GM12878 (cell line): ENCODE measurements at regions not wholly inside any gene's neighbourhood (a gene's known extent, or its start where the extent isn't known, plus 50 kb on each side); places are given as distances from the start of the nearest gene placed in this dataset.

Experiments
- ATAC-seq: fragments of 200-7000 bp; cut with Tn5 transposase; 3 replicates; pipeline ENCODE4 v1.9.1; 2020; ENCODE audit warnings: mild to moderate bottlenecking, moderate library complexity
- BruUV-seq: library from RNA; stranded (reverse); fragments of 400-500 nt; replicated peaks from 2 replicates; lab custom pipeline; 2021; lab: Mats Ljungman, UMichigan
- CTCF ChIA-PET: fragments of 300-600 bp; sonication (Branson Sonifier 250); formaldehyde crosslinking; extraction: SDS; loops from one replicate; lab custom pipeline; 2021; ENCODE audit warnings: inconsistent platforms; lab: Yijun Ruan, JAX
- POLR2A ChIA-PET: fragments of 350-600 bp; formaldehyde crosslinking; extraction: SDS; loops from one replicate; lab custom pipeline; 2021; ENCODE audit warnings: inconsistent platforms; lab: Charles Lee
- RAD21 ChIA-PET: fragments of 300-600 bp; sonication (Branson Sonifier 250); formaldehyde crosslinking; loops from one replicate; lab custom pipeline; 2023; ENCODE audit warnings: antibody characterized with exemption; ENCODE audit not compliant: unreplicated experiment; lab: Charles Lee
- SMC1A ChIA-PET: fragments of 300-600 bp; sonication (Branson Sonifier 250); formaldehyde crosslinking; loops from one replicate; lab custom pipeline; 2023; ENCODE audit not compliant: unreplicated experiment, uncharacterized antibody; lab: Charles Lee
- DNase-seq: peaks from one replicate; pipeline ENCODE4 v3.0.0-alpha.2; 2011; ENCODE audit warnings: low read depth, low spot score
- FAIRE-seq: peaks from 3 replicates; lab custom pipeline; 2011; peaks lifted over from hg19 to GRCh38; lab: Jason Lieb, UNC
- H2AFZ ChIP-seq: 2 replicates; pipeline ENCODE4 v1.6.0; 2011; ENCODE audit warnings: low read depth, low read length, control low read depth; ENCODE audit not compliant: control insufficient read depth
- H3K27ac ChIP-seq: 2 replicates; pipeline ENCODE4 v1.5.1; 2011; ENCODE audit warnings: control low read depth; ENCODE audit not compliant: control insufficient read depth, insufficient read depth
- H3K27me3 ChIP-seq, 2 experiments: replicated peaks in 1 of 2; 2 replicates each; pipeline versions ENCODE4 v1.6.0 to v1.6.1; 2011; ENCODE audit warnings: low read length in 1 of 2; ENCODE audit not compliant: control insufficient read depth in 2 of 2, insufficient read depth in 2 of 2
- H3K36me3 ChIP-seq, 2 experiments: 2 replicates each; pipeline ENCODE4 v1.5.1; 2011; ENCODE audit warnings: low read length in 1 of 2; ENCODE audit not compliant: control insufficient read depth in 2 of 2, insufficient read depth in 2 of 2
- H3K4me1 ChIP-seq: 2 replicates; pipeline ENCODE4 v1.6.1; 2011; ENCODE audit warnings: mild to moderate bottlenecking, low read length, moderate library complexity, mixed read lengths; ENCODE audit not compliant: control insufficient read depth, insufficient read depth
- H3K4me2 ChIP-seq: 2 replicates; pipeline ENCODE4 v1.6.0; 2011; ENCODE audit warnings: control low read depth; ENCODE audit not compliant: control insufficient read depth, insufficient read depth
- H3K4me3 ChIP-seq: fragments of 200-600 bp; sonication (generic); 2 replicates; pipeline ENCODE4 v1.5.1; 2016
- H3K79me2 ChIP-seq: 2 replicates; pipeline ENCODE4 v1.6.0; 2011; ENCODE audit warnings: low read length; ENCODE audit not compliant: control insufficient read depth, insufficient read depth
- H3K9ac ChIP-seq: 2 replicates; pipeline ENCODE4 v1.8.0; 2011; ENCODE audit warnings: low read length, control low read depth, mixed read lengths; ENCODE audit not compliant: control insufficient read depth, insufficient read depth
- H3K9me3 ChIP-seq: replicated peaks from 3 replicates; pipeline ENCODE4 v1.5.1; 2011; ENCODE audit warnings: mild to moderate bottlenecking, low read length; ENCODE audit not compliant: control insufficient read depth, insufficient read depth
- H4K20me1 ChIP-seq: 2 replicates; pipeline ENCODE4 v1.6.0; 2011; ENCODE audit not compliant: control insufficient read depth, insufficient read depth
- BHLHE40 ChIP-seq, 2 experiments: fragments of 450-650 bp in 1 of 2; IDR thresholded peaks; 2 replicates each; pipeline ENCODE4 v1.6.1; 2011 to 2017; ENCODE audit warnings: low read depth in 2 of 2, borderline replicate concordance in 1 of 2, improper control_type of control experiment in 1 of 2, low read length in 1 of 2, mild to moderate bottlenecking in 1 of 2
- CBFB ChIP-seq: IDR thresholded peaks from 2 replicates; pipeline ENCODE4 v1.6.1; 2016; ENCODE audit warnings: antibody characterized with exemption, low read depth
- CREB1 ChIP-seq: IDR thresholded peaks from 2 replicates; pipeline ENCODE4 v1.6.1; 2012; ENCODE audit warnings: low read depth, mild to moderate bottlenecking, inconsistent platforms
- FOS ChIP-seq: IDR thresholded peaks from 3 replicates; pipeline ENCODE4 v1.6.1; 2011; ENCODE audit warnings: borderline replicate concordance; ENCODE audit not compliant: insufficient read length; ENCODE audit errors: extremely low read depth
- MYC ChIP-seq: IDR thresholded peaks from 2 replicates; pipeline ENCODE4 v1.6.1; 2011; ENCODE audit warnings: mild to moderate bottlenecking, low read length, moderate library complexity, inconsistent platforms; ENCODE audit not compliant: insufficient read depth, insufficient replicate concordance, insufficient read length, severe bottlenecking
- RBBP5 ChIP-seq: fragments of 200-600 bp; sonication (generic); conservative IDR thresholded peaks from 2 replicates; pipeline ENCODE4 v1.6.1; 2016
- SMAD5 ChIP-seq: IDR thresholded peaks from 2 replicates; pipeline ENCODE4 v1.6.1; 2016; ENCODE audit warnings: antibody characterized with exemption, low read depth
- TCF12 ChIP-seq: IDR thresholded peaks from 2 replicates; pipeline ENCODE4 v1.6.1; 2011; ENCODE audit warnings: low read depth, mild to moderate bottlenecking, low read length
- TCF7 ChIP-seq: IDR thresholded peaks from 2 replicates; pipeline ENCODE4 v1.6.1; 2014; ENCODE audit warnings: antibody characterized with exemption, borderline replicate concordance
- ZNF24 ChIP-seq: fragments of 450-650 bp; IDR thresholded peaks from 2 replicates; pipeline ENCODE4 v1.6.1; 2017; ENCODE audit warnings: antibody characterized with exemption, mild to moderate bottlenecking
- ZNF622 ChIP-seq: fragments of 450-650 bp; IDR thresholded peaks from 2 replicates; pipeline ENCODE4 v1.6.1; 2017; ENCODE audit warnings: mild to moderate bottlenecking, inconsistent platforms
- WGBS: methylation state at CpG from one replicate; pipeline ENCODE4 v1.1.6; 2016; ENCODE audit warnings: low lambda C conversion rate; ENCODE audit not compliant: insufficient replicate concordance, insufficient coverage; ENCODE audit errors: missing lambda C conversion rate; 5-methylcytosine and 5-hydroxymethylcytosine counted together
- in situ Hi-C: fragments of 300-500 bp; cut with MboI; formaldehyde crosslinking; loops from 9 replicates; pipeline ENCODE4 v1.14.3; 2018; ENCODE audit warnings: mixed read lengths
- intact Hi-C: fragments of 100-400 bp; cut with micrococcal nuclease; formaldehyde crosslinking; loops from one replicate; pipeline ENCODE4 v1.14.2; 2022; ENCODE audit not compliant: unreplicated experiment
- TF ChIP-seq, protein P1 (sequence below): fragments of 450-650 bp; formaldehyde crosslinking; IDR thresholded peaks from 2 replicates; pipeline ENCODE4 v1.4.0; 2020; ENCODE audit warnings: mild to moderate bottlenecking, moderate library complexity
- TF ChIP-seq, protein P2 (sequence below): fragments of 450-650 bp; IDR thresholded peaks from 2 replicates; pipeline ENCODE4 v1.6.1; 2017; ENCODE audit warnings: antibody characterized with exemption, mild to moderate bottlenecking, moderate library complexity

DNA sequence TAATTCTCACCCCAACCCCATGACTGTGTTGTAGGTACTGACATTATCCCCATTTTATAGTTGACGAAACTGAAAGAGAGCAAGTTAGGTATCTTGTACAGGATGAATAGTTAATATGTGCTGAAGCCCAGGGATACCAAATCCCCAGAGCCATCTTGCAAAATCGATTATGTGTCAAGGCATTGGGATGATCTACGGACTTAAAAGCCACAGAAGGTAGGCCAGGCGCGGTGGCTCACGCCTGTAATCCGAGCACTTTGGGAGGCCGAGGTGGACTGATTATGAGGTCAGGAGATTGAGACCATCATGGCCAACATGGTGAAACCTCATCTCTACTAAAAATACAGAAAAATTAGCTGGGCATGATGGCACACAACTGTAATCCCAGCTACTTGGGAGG, 242.4 kb upstream of the RHOBTB1 start:
- no peaks in the 10 kb centered on the region for H4K20me1 ChIP-seq
- in situ Hi-C loops, result no loop called here
- POLR2A ChIA-PET, result no interaction called here
- TF ChIP-seq CBFB (no peak), TCF7 (no peak), BHLHE40 (IDR thresholded peaks at IDR 0.05; ENCODE audit: borderline replicate concordance in 1 of 2, low read depth in 2 of 2, low read length in 1 of 2) (no peak), MYC (no peak), ZNF24 (no peak), FOS (no peak), SMAD5 (no peak)
- TF ChIP-seq, all 136 proteins: peak for 0
- SMC1A ChIA-PET, result no interaction called here
- no peaks in the 10 kb centered on the region for H3K9me3 ChIP-seq
- WGBS, result 44% methylated on average over 8 of the region's 8 CpGs
- no peaks in the 10 kb centered on the region for H3K4me1 ChIP-seq
- no TSS peak for BruUV-seq
- H2AFZ ChIP-seq, result no peak overlapping the region
- ATAC-seq (no peak), FAIRE-seq (no peak), DNase-seq (no peak)
- no peak overlapping the region for H3K27ac ChIP-seq
- no peaks in the 10 kb centered on the region for H3K79me2 ChIP-seq
- H3K36me3 ChIP-seq, result no peaks in the 10 kb centered on the region
- intact Hi-C loops, result no loop called here
- H3K4me3 ChIP-seq, result no peak overlapping the region
- no peak overlapping the region for H3K9ac ChIP-seq
- H3K27me3 ChIP-seq, result no peaks in the 10 kb centered on the region
- CTCF ChIA-PET, result no interaction called here
- H3K4me2 ChIP-seq, result no peak overlapping the region
- RAD21 ChIA-PET, result no interaction called here

DNA sequence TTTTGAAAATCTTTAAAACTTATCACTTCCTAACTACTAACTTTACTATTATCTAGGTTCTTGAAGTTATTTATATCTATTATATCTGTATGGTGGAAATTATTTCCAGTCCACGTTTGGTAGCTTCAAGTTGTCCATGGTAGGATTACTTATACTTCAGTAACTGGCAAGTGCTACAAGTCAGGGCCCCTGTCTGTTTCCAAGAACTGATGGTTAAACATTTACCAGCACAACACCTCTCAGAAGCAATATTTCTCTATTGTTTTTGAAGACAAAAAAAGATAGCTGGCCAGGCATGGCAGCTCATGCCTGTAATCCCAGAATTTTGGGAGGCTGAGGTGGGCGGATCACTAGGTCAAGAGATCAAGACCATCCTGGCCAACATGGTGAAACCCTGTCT, 240.4 kb upstream of the RHOBTB1 start:
- RAD21 ChIA-PET, result interaction anchor here (1.3 kb wide), 1 partner anchor 43 kb away, joined by 4 read pairs; no protein-coding TSS in a partner anchor
- Histone ChIP-seq H3K4me3 (no peak overlapping the region), H3K9me3 (no peaks in the 10 kb centered on the region), H3K27me3 (0 out of 4 replicates have a peak, but pooled peaks cover 0 to 2% of the 10 kb centered on the region in 2 experiments), H3K79me2 (no peaks in the 10 kb centered on the region), H4K20me1 (no peaks in the 10 kb centered on the region), H3K4me1 (no peaks in the 10 kb centered on the region), H3K27ac (no peak overlapping the region), H3K9ac (no peak overlapping the region), H3K4me2 (no peak overlapping the region), H3K36me3 (no peaks in the 10 kb centered on the region), H2AFZ (no peak overlapping the region)
- 0% methylated on average over 2 of the region's 2 CpGs for WGBS
- FAIRE-seq, result no peak
- no peak for DNase-seq
- CTCF ChIA-PET, result interaction anchor here (1.0 to 2.5 kb wide), 2 partner anchors 14 to 43 kb away, joined by 4 to 6 read pairs; no protein-coding TSS in a partner anchor
- intact Hi-C loops (no loop called here), in situ Hi-C loops (no loop called here)
- no TSS peak for BruUV-seq
- no peak for ATAC-seq
- SMC1A ChIA-PET, result interaction anchor here (0.6 to 1.2 kb wide), 3 partner anchors 15 to 1163 kb away, joined by 3 read pairs; no protein-coding TSS in a partner anchor
- POLR2A ChIA-PET, result no interaction called here
- TF ChIP-seq RBBP5, result no peak
- no peak for TF ChIP-seq ZNF622
- TF ChIP-seq, protein P1, sequence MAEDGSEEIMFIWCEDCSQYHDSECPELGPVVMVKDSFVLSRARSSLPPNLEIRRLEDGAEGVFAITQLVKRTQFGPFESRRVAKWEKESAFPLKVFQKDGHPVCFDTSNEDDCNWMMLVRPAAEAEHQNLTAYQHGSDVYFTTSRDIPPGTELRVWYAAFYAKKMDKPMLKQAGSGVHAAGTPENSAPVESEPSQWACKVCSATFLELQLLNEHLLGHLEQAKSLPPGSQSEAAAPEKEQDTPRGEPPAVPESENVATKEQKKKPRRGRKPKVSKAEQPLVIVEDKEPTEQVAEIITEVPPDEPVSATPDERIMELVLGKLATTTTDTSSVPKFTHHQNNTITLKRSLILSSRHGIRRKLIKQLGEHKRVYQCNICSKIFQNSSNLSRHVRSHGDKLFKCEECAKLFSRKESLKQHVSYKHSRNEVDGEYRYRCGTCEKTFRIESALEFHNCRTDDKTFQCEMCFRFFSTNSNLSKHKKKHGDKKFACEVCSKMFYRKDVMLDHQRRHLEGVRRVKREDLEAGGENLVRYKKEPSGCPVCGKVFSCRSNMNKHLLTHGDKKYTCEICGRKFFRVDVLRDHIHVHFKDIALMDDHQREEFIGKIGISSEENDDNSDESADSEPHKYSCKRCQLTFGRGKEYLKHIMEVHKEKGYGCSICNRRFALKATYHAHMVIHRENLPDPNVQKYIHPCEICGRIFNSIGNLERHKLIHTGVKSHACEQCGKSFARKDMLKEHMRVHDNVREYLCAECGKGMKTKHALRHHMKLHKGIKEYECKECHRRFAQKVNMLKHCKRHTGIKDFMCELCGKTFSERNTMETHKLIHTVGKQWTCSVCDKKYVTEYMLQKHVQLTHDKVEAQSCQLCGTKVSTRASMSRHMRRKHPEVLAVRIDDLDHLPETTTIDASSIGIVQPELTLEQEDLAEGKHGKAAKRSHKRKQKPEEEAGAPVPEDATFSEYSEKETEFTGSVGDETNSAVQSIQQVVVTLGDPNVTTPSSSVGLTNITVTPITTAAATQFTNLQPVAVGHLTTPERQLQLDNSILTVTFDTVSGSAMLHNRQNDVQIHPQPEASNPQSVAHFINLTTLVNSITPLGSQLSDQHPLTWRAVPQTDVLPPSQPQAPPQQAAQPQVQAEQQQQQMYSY (CRISPR knock-in tag), result no peak
- TF ChIP-seq TCF12, result no peak
- no peak for TF ChIP-seq CREB1
- TF ChIP-seq, protein P2, sequence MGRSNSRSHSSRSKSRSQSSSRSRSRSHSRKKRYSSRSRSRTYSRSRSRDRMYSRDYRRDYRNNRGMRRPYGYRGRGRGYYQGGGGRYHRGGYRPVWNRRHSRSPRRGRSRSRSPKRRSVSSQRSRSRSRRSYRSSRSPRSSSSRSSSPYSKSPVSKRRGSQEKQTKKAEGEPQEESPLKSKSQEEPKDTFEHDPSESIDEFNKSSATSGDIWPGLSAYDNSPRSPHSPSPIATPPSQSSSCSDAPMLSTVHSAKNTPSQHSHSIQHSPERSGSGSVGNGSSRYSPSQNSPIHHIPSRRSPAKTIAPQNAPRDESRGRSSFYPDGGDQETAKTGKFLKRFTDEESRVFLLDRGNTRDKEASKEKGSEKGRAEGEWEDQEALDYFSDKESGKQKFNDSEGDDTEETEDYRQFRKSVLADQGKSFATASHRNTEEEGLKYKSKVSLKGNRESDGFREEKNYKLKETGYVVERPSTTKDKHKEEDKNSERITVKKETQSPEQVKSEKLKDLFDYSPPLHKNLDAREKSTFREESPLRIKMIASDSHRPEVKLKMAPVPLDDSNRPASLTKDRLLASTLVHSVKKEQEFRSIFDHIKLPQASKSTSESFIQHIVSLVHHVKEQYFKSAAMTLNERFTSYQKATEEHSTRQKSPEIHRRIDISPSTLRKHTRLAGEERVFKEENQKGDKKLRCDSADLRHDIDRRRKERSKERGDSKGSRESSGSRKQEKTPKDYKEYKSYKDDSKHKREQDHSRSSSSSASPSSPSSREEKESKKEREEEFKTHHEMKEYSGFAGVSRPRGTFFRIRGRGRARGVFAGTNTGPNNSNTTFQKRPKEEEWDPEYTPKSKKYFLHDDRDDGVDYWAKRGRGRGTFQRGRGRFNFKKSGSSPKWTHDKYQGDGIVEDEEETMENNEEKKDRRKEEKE, result no peak
